H9 (cell line): ENCODE measurements at regions not wholly inside any gene's neighbourhood (a gene's known extent, or its start where the extent isn't known, plus 50 kb on each side); places are given as distances from the start of the nearest gene placed in this dataset.

ENCODE experiments used
- DNase-seq: peaks from one replicate; pipeline ENCODE4 v3.0.0-alpha.2; 2017
- H2AFZ ChIP-seq: one replicate; pipeline ENCODE4 v1.6.1; 2013; ENCODE audit warnings: mild to moderate bottlenecking, low read length, control low read depth, moderate library complexity
- H2AK5ac ChIP-seq: 2 replicates; pipeline ENCODE4 v1.6.1; 2013; ENCODE audit warnings: low read length, control low read depth, mixed read lengths; ENCODE audit not compliant: insufficient read length
- H2BK120ac ChIP-seq: one replicate; pipeline ENCODE4 v1.6.1; 2013; ENCODE audit warnings: low read depth, mild to moderate bottlenecking, low read length, control low read depth, inconsistent platforms; ENCODE audit not compliant: poor library complexity, severe bottlenecking
- H2BK12ac ChIP-seq: 2 replicates; pipeline ENCODE4 v1.6.1; 2013; ENCODE audit warnings: low read length, control low read depth, mixed read lengths, low read depth; ENCODE audit not compliant: insufficient read length
- H2BK15ac ChIP-seq: 2 replicates; pipeline ENCODE4 v1.6.1; 2013; ENCODE audit warnings: low read depth, low read length, control low read depth
- H2BK20ac ChIP-seq: one replicate; pipeline ENCODE4 v1.6.1; 2013; ENCODE audit warnings: low read depth, mild to moderate bottlenecking, low read length, control low read depth, inconsistent platforms; ENCODE audit not compliant: poor library complexity, severe bottlenecking
- H2BK5ac ChIP-seq: 2 replicates; pipeline ENCODE4 v1.6.1; 2013; ENCODE audit warnings: low read length, control low read depth, mixed read lengths; ENCODE audit not compliant: insufficient read length
- H3K14ac ChIP-seq: 2 replicates; pipeline ENCODE4 v1.6.1; 2013; ENCODE audit warnings: low read length, control low read depth; ENCODE audit not compliant: insufficient read depth
- H3K18ac ChIP-seq: 2 replicates; pipeline ENCODE4 v1.6.1; 2013; ENCODE audit warnings: low read depth, mild to moderate bottlenecking, mixed read lengths, low read length, control low read depth; ENCODE audit not compliant: insufficient read length
- H3K23ac ChIP-seq: 2 replicates; pipeline ENCODE4 v1.6.1; 2013; ENCODE audit warnings: low read length, control low read depth, mixed read lengths, low read depth; ENCODE audit not compliant: insufficient read length
- H3K23me2 ChIP-seq: 2 replicates; pipeline ENCODE4 v1.6.1; 2013; ENCODE audit warnings: low read depth, mild to moderate bottlenecking, mixed read lengths, low read length, control low read depth; ENCODE audit not compliant: insufficient read length, poor library complexity, severe bottlenecking
- H3K27ac ChIP-seq: 2 replicates; pipeline ENCODE4 v1.5.1; 2013; ENCODE audit warnings: low read length, control low read depth, mixed read lengths, low read depth; ENCODE audit not compliant: insufficient read length
- H3K27me3 ChIP-seq: 2 replicates; pipeline ENCODE4 v1.6.1; 2013; ENCODE audit warnings: low read length, control low read depth, inconsistent platforms; ENCODE audit not compliant: insufficient read depth
- H3K4ac ChIP-seq: 2 replicates; pipeline ENCODE4 v1.6.1; 2013; ENCODE audit warnings: low read depth, mild to moderate bottlenecking, control low read depth, inconsistent platforms, low read length, moderate library complexity
- H3K4me1 ChIP-seq: 2 replicates; pipeline ENCODE4 v1.6.1; 2013; ENCODE audit warnings: low read length, control low read depth, inconsistent platforms; ENCODE audit not compliant: insufficient read depth
- H3K4me2 ChIP-seq: 2 replicates; pipeline ENCODE4 v1.6.1; 2013; ENCODE audit warnings: low read length, control low read depth, mixed read lengths; ENCODE audit not compliant: insufficient read length, insufficient read depth
- H3K56ac ChIP-seq: 2 replicates; pipeline ENCODE4 v1.6.1; 2013; ENCODE audit warnings: low read depth, mild to moderate bottlenecking, mixed read lengths, low read length, control low read depth; ENCODE audit not compliant: insufficient read length
- H3K79me1 ChIP-seq: 2 replicates; pipeline ENCODE4 v1.6.1; 2013; ENCODE audit warnings: low read depth, mild to moderate bottlenecking, moderate library complexity, low read length, control low read depth, inconsistent platforms; ENCODE audit not compliant: insufficient read depth, poor library complexity, severe bottlenecking
- H3K79me2 ChIP-seq: 2 replicates; pipeline ENCODE4 v1.6.1; 2013; ENCODE audit warnings: low read length, control low read depth, inconsistent platforms; ENCODE audit not compliant: insufficient read depth
- H3K9ac ChIP-seq: 2 replicates; pipeline ENCODE4 v1.6.1; 2013; ENCODE audit warnings: low read length, control low read depth, mixed read lengths; ENCODE audit not compliant: insufficient read length; ENCODE audit errors: extremely low read depth
- H3K9me3 ChIP-seq: one replicate; pipeline ENCODE4 v1.6.1; 2013; ENCODE audit warnings: low read depth, low read length, inconsistent platforms; ENCODE audit not compliant: control insufficient read depth
- H3T11ph ChIP-seq: one replicate; pipeline ENCODE4 v1.6.1; 2013; ENCODE audit warnings: mild to moderate bottlenecking, low read length, control low read depth, inconsistent platforms
- H4K20me1 ChIP-seq: one replicate; pipeline ENCODE4 v1.6.1; 2013; ENCODE audit not compliant: control insufficient read depth, insufficient read length, insufficient read depth
- H4K5ac ChIP-seq: 2 replicates; pipeline ENCODE4 v1.6.1; 2013; ENCODE audit warnings: low read depth, mild to moderate bottlenecking, mixed read lengths, low read length, control low read depth; ENCODE audit not compliant: insufficient read length
- H4K8ac ChIP-seq: replicated peaks from 2 replicates; pipeline ENCODE4 v1.6.1; 2013; ENCODE audit warnings: low read length, control low read depth, mixed read lengths, low read depth; ENCODE audit not compliant: insufficient read length
- H4K91ac ChIP-seq: 2 replicates; pipeline ENCODE4 v1.6.1; 2013; ENCODE audit warnings: low read depth, mild to moderate bottlenecking, moderate library complexity, mixed read lengths, low read length, control low read depth; ENCODE audit not compliant: insufficient read length
- H3K27ac Mint-ChIP-seq, 3 experiments: 2 replicates in 2 of 3; 3 replicates in 1 of 3; pipeline ENCODE4 v1.8.0; 2020 to 2021; ENCODE audit warnings: mixed read lengths in 3 of 3, mild to moderate bottlenecking in 1 of 3, moderate library complexity in 1 of 3
- H3K27me3 Mint-ChIP-seq: 2 replicates; pipeline ENCODE4 v1.8.0; 2021; ENCODE audit warnings: low read depth, mild to moderate bottlenecking, moderate library complexity, mixed read lengths
- H3K36me3 Mint-ChIP-seq, 3 experiments: 2 replicates in 2 of 3; 3 replicates in 1 of 3; pipeline ENCODE4 v1.8.0; 2020 to 2021; ENCODE audit warnings: low read depth in 3 of 3, mixed read lengths in 3 of 3; ENCODE audit not compliant: insufficient read depth in 1 of 3
- H3K4me1 Mint-ChIP-seq, 2 experiments: 2 replicates each; pipeline ENCODE4 v1.8.0; 2020; ENCODE audit warnings: mixed read lengths in 2 of 2
- H3K4me3 Mint-ChIP-seq, 2 experiments: 2 replicates in 1 of 2; 3 replicates in 1 of 2; pipeline ENCODE4 v1.8.0; 2020 to 2021; ENCODE audit warnings: mild to moderate bottlenecking in 2 of 2, mixed read lengths in 2 of 2, moderate library complexity in 1 of 2
- H3K9me3 Mint-ChIP-seq, 2 experiments: 2 replicates in 1 of 2; 3 replicates in 1 of 2; pipeline ENCODE4 v1.8.0; 2020; ENCODE audit warnings: mild to moderate bottlenecking in 2 of 2, mixed read lengths in 2 of 2, moderate library complexity in 1 of 2
- CTCF ChIP-seq: fragments of 200-600 bp; sonication (generic); conservative IDR thresholded peaks from 3 replicates; pipeline ENCODE4 v1.8.0; 2021; ENCODE audit warnings: antibody characterized with exemption, mild to moderate bottlenecking
- WGBS: extraction: QIAGEN DNeasy Blood & Tissue Kit; methylation state at CpG from one replicate; pipeline ENCODE4 v1.1.7; 2013; ENCODE audit warnings: missing lambda C conversion rate, low lambda C conversion rate, mixed read lengths; ENCODE audit not compliant: insufficient read length; ENCODE audit errors: extremely low coverage; 5-methylcytosine and 5-hydroxymethylcytosine counted together

GRCh38 chr4:137626942-137627738 is 94.8 kb upstream of the PCDH18 start:
- no peaks in the 10 kb centered on the region for H3K79me1 ChIP-seq
- H4K5ac ChIP-seq, result no peak overlapping the region
- no peaks in the 10 kb centered on the region for H3K9me3 ChIP-seq
- no peak overlapping the region for H2BK20ac ChIP-seq
- no peak overlapping the region for H4K8ac ChIP-seq
- H2BK5ac ChIP-seq, result no peak overlapping the region
- H3K18ac ChIP-seq, result no peak overlapping the region
- no peaks in the 10 kb centered on the region for H4K20me1 ChIP-seq
- Mint-ChIP-seq H3K9me3 (no peaks in the 10 kb centered on the region), H3K4me3 (no peak overlapping the region), H3K27me3 (no peaks in the 10 kb centered on the region), H3K27ac (no peak overlapping the region), H3K36me3 (no peaks in the 10 kb centered on the region; a peak in 1 of 7 replicates), H3K4me1 (peaks cover 4 to 6% of the 10 kb centered on the region in 2 experiments)
- no peak overlapping the region for H2BK12ac ChIP-seq
- no peak overlapping the region for H3K27ac ChIP-seq
- no peak overlapping the region for H3K14ac ChIP-seq
- no peak overlapping the region for H4K91ac ChIP-seq
- no peak overlapping the region for H2BK15ac ChIP-seq
- H3K23me2 ChIP-seq, result no peaks in the 10 kb centered on the region
- no peak overlapping the region for H3T11ph ChIP-seq
- no peak overlapping the region for H3K4me2 ChIP-seq
- H3K4ac ChIP-seq, result no peak overlapping the region
- H3K27me3 ChIP-seq, result no peaks in the 10 kb centered on the region
- no peak overlapping the region for H3K23ac ChIP-seq
- DNase-seq, result no peak
- no peak overlapping the region for H2BK120ac ChIP-seq
- no peak overlapping the region for H3K56ac ChIP-seq
- H2AFZ ChIP-seq, result no peak overlapping the region
- no CpG with 5 or more reads among the region's 4 CpGs for WGBS
- H3K4me1 ChIP-seq, result no peaks in the 10 kb centered on the region
- no peak overlapping the region for H3K9ac ChIP-seq
- H2AK5ac ChIP-seq, result no peak overlapping the region
- H3K79me2 ChIP-seq, result no peaks in the 10 kb centered on the region
- TF ChIP-seq CTCF, result no peak
